Activated naive CD4-positive, alpha-beta T cell (primary cell): ENCODE measurements at regions not wholly inside any gene's neighbourhood (a gene's known extent, or its start where the extent isn't known, plus 50 kb on each side); places are given as distances from the start of the nearest gene placed in this dataset.
"Not testable (repeated sequence)": the region's sequence is repeated elsewhere in the genome, so short reads cannot be mapped to it uniquely, and the experiment has no call there.

Experiments
- DNase-seq, 4 experiments: peaks; one replicate each; lab custom pipeline; 2025; lab: John Stamatoyannopoulos, UW

DNA sequence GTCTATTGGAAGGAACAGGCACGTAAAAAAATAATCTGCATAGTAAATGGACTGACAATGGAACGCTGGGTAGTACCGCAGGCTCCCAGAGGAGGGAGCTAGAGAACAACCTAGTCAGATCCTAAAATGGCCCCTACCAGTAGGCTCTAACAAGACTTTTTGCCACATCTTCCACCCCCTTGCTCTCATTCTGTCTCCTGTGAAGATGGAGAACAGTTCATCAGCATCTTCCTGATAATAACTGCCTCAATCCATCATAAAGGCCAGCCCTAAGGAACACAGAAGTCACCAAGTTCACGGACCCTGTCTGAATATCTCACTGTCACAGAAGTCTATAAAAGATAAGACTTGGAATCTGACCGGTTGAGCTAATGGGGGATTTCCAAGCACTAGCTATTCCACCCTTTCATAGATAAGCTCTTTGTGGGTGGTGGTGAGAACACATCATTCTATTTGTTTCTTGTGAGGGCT lies 133.4 kb downstream of the SLC1A3 start:
- peak; percentile 3 to 57 (median 42) for DNase-seq

GRCh38 chr5:36740259-36740898 lies 134.0 kb downstream of the SLC1A3 start:
- DNase-seq: no peak

DNA sequence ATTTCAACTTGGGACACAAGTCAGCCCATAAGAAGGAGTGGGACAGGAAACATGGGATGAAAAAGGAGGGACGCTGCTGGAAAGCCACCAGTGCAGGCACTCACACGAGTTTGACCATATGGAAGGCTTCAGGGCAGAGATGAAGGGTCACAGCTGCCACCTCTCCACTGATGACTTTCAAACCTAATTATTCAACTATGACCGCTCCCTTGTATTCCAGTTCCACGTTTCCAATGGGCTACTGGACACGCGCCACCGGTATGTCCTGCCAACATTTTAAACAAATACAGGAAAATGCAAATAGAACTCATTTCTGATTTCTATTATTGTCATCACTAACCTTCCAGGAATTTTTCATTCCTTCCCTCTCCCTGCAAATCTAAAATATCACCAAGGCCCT lies 134.7 kb downstream of the SLC1A3 start:
- DNase-seq: no peak

- no peak for DNase-seq
These were observed 132.4 kb upstream of the NIPBL start for GRCh38 chr5:36743891-36744772.

DNA sequence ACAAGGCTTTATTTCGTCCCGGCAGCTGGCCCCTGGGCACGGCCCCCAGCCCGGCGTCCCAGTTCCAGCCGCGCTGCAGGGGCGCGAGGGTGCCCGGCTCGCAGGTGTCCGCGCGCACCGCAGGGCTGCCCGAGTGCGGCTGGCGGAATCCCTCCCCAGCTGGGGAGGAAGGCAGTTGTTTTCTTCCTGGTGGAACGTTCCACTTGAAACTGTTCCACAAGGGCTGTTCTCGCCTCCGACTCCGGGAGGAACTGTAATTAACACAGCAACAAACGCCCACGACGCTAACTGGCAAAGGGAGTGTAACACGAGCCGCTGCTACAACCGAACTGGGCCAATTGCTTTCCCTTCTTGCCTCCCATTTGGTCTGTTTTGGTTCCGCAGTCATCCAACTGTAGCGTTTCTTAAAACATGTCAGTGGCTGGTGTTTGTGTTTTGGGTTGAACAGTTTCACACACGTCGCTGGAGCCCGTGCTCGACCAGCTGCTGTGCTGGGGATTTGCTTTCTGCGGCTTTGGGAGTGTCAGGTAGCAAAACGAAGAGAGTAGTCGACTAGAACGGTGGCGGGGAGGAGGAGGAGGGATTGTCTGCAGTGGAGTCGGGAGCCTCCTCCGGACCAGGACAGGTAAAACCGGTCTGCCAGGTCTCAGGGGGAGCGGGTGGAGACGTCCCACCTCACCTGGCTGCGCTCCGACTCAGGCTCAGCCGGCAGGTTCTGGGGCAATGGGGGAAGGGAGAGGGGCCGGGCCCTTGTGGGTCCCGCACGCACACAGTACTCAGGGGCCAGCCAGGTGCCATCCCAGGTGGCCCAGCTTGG lies 131.6 kb upstream of the NIPBL start:
- DNase-seq: peak in 1 of 4 experiments; percentile 4

DNA sequence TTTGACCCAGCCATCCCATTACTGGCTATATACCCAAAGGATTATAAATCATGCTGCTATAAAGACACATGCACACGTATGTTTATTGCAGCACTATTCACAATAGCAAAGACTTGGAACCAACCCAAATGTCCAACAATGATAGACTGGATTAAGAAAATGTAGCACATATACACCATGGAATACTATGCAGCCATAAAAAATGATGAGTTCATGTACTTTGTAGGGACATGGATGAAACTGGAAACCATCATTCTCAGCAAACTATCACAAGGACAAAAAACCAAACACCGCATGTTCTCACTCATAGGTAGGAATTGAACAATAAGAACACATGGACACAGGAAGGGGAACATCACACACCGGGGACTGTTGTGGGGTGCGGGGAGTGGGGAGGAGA lies 128.8 kb upstream of the NIPBL start:
- not testable (repeated sequence) for DNase-seq

DNA sequence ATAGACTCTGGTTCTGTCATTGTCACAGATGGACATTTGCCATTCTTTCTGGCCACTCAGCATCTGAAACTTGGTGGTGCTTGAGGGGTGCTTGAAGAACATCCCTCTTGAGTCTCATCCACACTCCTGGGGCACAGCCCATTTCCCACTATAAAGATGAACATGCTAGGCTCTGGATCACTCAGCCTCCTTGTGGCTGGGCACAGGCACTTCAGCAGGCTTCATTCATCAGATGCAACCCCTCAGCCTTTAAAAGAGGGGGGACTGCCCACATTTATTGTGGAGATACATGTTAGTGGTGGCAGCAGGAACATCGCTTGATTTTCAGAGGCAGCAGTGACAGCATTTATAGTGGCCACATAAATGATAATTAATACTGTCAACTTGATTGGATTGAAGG lies 124.7 kb upstream of the NIPBL start:
- DNase-seq: no peak

GRCh38 chr5:36755342-36755741 lies 121.2 kb upstream of the NIPBL start:
- no peak for DNase-seq

GRCh38 chr5:36755920-36756488 lies 120.6 kb upstream of the NIPBL start:
- no peak for DNase-seq

- DNase-seq: no peak
These were observed 119.7 kb upstream of the NIPBL start for GRCh38 chr5:36756848-36757247.

- no peak for DNase-seq
These were observed 117.5 kb upstream of the NIPBL start for GRCh38 chr5:36759117-36759516.

DNA sequence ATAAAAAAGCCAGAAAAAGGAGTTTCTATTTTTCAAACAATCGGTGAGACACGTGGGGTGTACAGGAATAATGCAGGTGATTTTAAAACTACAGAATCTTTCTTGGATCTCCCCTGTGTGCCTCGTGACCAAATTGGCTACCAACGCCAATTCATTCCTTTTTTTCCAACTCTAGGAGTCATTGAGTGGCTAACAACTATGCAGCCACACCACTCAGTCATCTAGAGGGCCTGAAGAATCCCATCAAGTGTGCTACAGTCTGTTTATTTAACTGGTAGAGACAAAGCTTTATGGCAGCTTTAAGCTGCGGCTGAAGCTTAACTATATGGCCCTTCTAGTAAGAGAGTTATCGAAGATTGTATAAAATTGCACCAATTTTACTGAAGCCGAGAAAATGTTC lies 113.1 kb upstream of the NIPBL start:
- no peak for DNase-seq

- no peak for DNase-seq
These were observed 110.7 kb upstream of the NIPBL start for GRCh38 chr5:36765876-36766275.

DNA sequence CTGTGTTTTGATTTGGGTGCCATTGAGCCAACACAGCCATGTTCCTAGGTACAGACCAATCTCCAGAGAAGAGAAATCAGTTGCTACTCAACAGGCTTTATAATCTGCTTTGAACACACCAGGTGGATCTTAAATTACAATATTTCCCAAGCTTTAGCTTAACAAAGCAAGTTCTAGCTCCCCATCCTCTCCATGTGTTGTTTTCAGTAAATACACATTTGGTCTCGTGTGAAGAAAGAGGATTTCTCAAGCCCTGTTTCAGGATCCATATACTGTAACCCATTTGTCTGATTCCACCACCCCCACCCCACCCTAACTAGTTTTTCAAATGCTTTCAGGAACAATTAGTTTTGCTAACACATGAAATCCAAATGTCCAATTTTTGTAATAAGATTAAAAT lies 109.6 kb upstream of the NIPBL start:
- DNase-seq: no peak

DNA sequence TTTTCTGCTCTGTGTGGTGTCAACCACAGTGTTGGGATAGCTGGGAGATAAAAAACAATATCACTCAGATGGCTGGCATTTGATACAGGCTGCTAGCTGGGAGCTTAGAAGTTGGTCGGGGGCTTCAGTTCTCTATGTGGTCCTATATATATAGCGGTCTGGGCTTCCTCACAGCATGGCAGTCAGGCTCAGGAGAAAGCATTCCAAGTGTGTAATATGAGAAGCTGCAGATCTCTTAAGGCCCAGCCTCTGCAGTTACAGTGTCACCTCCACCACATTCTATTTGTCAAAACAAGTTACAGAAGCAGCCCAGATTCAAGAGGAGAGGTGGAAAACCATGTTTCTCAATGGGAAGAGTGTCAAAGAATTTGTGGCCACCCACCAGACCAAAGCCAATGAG lies 108.1 kb upstream of the NIPBL start:
- no peak for DNase-seq

DNA sequence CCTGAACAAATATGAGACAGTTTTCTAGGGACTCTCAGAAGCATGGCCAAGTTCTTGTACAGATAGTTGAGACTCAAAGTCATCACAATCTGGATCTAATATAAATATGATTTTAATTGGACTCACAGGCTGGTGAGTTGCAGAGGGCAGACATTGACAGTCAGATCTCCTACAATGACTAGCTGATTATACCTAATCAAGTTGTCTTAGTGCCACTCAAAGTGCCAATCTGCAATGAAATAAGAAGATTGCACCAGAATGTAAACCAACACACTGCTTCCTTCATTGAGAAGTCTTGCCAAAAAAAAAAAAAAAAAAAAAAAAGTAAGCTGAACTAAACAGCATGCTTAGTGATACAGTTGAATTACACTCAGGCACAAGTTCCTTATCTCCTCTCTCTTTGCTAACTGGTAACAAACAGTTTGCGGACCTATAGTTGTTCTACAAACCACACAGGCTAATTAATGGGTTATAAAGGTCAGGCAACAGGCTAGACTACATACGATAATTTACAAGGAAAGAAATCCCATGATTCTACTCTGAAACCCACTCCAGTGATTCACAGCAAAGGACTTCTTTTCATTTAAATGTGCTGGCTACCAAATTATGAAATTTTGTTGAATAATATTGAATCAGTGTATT lies 107.3 kb upstream of the NIPBL start:
- no peak for DNase-seq

DNA sequence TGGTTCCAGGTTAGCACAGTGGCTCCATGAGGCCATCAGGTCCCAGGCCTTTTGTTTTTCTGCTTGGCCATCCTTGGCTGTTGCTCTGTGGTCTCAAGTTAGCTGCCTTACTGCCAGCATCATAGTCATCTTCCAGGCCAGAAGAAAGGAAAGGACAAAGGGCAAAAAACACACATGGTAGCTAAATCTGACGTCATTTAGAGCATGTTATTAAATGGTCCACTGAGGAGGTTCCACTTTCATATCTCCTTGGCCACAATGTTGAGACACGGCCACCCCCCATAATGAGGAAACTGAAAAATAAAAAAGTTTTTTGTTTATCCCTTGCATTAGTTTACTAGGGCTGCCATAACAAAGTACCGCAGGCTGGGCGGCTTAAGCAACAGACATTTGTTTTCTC lies 106.4 kb upstream of the NIPBL start:
- no peak for DNase-seq

DNA sequence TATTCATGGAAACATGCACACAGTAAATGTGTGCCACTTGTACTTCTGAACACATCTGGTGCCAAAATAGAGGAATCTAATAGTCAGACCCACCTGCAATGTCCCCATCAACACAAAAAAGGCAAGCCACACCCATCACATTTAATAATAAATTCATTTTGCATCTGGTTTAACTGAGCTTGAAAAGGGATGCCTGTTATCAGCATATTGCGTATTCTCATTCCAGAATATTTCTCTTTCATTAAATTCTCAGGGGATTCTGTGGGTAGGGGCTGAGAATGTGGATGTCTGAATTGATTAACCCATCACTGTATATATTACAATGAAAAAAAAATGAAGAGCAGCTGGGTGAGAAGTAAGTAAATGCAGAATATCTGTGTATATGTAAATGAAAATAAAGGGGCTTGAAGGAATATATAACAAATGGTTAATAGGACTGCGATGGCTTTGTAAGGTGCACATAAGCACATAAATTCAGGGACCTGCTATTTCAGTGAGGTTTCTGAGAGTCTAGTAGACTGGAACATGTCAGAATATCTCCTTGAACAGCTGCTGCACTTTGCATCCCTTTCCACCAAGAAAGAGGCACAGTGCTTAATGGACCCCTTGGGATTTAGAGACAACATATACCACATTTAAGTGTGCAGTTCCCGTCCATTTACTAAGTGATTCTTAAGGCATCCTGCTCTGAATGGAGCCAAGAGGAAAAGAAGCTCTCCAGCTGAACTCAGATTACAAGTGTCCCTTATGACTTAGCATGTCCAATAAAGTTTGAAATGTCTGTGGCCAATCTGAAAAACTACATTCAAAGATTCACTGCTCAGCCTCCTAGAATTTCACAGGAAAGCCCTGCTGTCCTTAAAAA lies 104.1 kb upstream of the NIPBL start:
- no peak for DNase-seq

- no peak for DNase-seq
These were observed 99.3 kb upstream of the NIPBL start for GRCh38 chr5:36777105-36777757.

DNA sequence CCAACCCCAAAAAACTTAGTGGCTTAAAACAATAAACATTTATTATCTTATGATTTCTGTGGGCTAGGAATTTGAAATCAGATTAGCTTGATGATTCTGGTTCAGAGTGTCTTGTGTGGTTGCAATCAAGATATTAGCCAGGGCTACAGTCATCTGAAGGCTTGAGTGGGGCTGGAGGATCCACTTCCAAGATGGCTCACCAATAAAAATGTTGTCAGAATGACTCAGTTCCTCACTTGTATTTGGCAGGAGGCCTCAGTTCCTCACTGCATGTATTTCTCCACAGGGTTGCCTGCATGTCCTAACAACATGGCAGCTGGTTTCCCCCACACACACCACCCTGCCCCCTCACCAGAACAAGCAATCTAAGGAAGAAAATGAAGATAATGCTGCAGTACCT lies 98.2 kb upstream of the NIPBL start:
- DNase-seq: no peak
